GM23338 (cell line): ENCODE measurements at regions not wholly inside any gene's neighbourhood (a gene's known extent, or its start where the extent isn't known, plus 50 kb on each side); places are given as distances from the start of the nearest gene placed in this dataset.

Experiments used
- ATAC-seq: fragments of 200-7000 bp; cut with Tn5 transposase; 3 replicates; pipeline ENCODE4 v1.9.1; 2020
- DNase-seq: peaks from one replicate; pipeline ENCODE4 v3.0.0-alpha.2; 2015; ENCODE audit warnings: low spot score
- H2AFZ ChIP-seq: fragments of 200-600 bp; sonication (generic); 2 replicates; pipeline ENCODE4 v1.8.0; 2016; ENCODE audit warnings: antibody characterized with exemption, mild to moderate bottlenecking, moderate library complexity
- H3F3A ChIP-seq: fragments of 200-600 bp; sonication (generic); replicated peaks from 2 replicates; pipeline ENCODE4 v1.8.0; 2017; ENCODE audit warnings: antibody characterized with exemption, mixed run types, low read depth
- H3K27ac ChIP-seq: fragments of 200-600 bp; sonication (generic); 2 replicates; pipeline ENCODE4 v1.6.1; 2016; ENCODE audit warnings: low read depth
- H3K27me3 ChIP-seq: fragments of 200-600 bp; sonication (generic); 2 replicates; pipeline ENCODE4 v1.8.0; 2016; ENCODE audit warnings: mild to moderate bottlenecking, mixed run types, moderate library complexity; ENCODE audit not compliant: insufficient read depth
- H3K36me3 ChIP-seq: fragments of 200-600 bp; sonication (generic); 2 replicates; pipeline ENCODE4 v1.8.0; 2016; ENCODE audit warnings: mild to moderate bottlenecking; ENCODE audit not compliant: insufficient read depth
- H3K4me1 ChIP-seq: fragments of 200-600 bp; sonication (generic); 2 replicates; pipeline ENCODE4 v1.8.0; 2016; ENCODE audit warnings: mild to moderate bottlenecking, moderate library complexity; ENCODE audit not compliant: insufficient read depth
- H3K4me2 ChIP-seq: fragments of 200-600 bp; sonication (generic); 2 replicates; pipeline ENCODE4 v1.7.1; 2017; ENCODE audit warnings: mixed run types
- H3K4me3 ChIP-seq: fragments of 200-600 bp; sonication (generic); 2 replicates; pipeline ENCODE4 v1.6.1; 2016; ENCODE audit warnings: mixed run types
- H3K79me2 ChIP-seq: fragments of 200-600 bp; sonication (generic); replicated peaks from 2 replicates; pipeline ENCODE4 v1.8.0; 2017; ENCODE audit warnings: mild to moderate bottlenecking; ENCODE audit not compliant: insufficient read depth
- H3K9me2 ChIP-seq: fragments of 200-600 bp; sonication (generic); 2 replicates; pipeline ENCODE4 v1.8.0; 2017; ENCODE audit not compliant: insufficient read depth
- H4K20me1 ChIP-seq: fragments of 200-600 bp; sonication (generic); replicated peaks from 2 replicates; pipeline ENCODE4 v1.8.0; 2017; ENCODE audit warnings: mild to moderate bottlenecking; ENCODE audit not compliant: insufficient read depth
- H3K27ac Mint-ChIP-seq: 2 replicates; pipeline ENCODE4 v1.8.0; 2020; ENCODE audit warnings: inconsistent platforms, mild to moderate bottlenecking, moderate library complexity, mixed read lengths
- H3K27me3 Mint-ChIP-seq: 3 replicates; pipeline ENCODE4 v1.8.0; 2022; ENCODE audit warnings: low read depth, mild to moderate bottlenecking, moderate library complexity, mixed read lengths, inconsistent platforms; ENCODE audit not compliant: insufficient read depth, poor library complexity
- H3K36me3 Mint-ChIP-seq: 3 replicates; pipeline ENCODE4 v1.8.0; 2021; ENCODE audit warnings: low read depth, mild to moderate bottlenecking, inconsistent platforms, moderate library complexity, mixed read lengths
- H3K4me1 Mint-ChIP-seq: 3 replicates; pipeline ENCODE4 v1.8.0; 2020; ENCODE audit warnings: mild to moderate bottlenecking, inconsistent platforms, mixed read lengths
- H3K4me3 Mint-ChIP-seq: 3 replicates; pipeline ENCODE4 v1.8.0; 2021; ENCODE audit warnings: moderate library complexity, mild to moderate bottlenecking, inconsistent platforms, mixed read lengths
- H3K9me3 Mint-ChIP-seq: 3 replicates; pipeline ENCODE4 v1.8.0; 2020; ENCODE audit warnings: moderate library complexity, mild to moderate bottlenecking, inconsistent platforms, mixed read lengths
- CREB1 ChIP-seq: fragments of 250-450 bp; sonication (Bioruptor Pico); IDR thresholded peaks from 2 replicates; pipeline ENCODE4 v1.5.0; 2020; ENCODE audit warnings: low read depth, mild to moderate bottlenecking, moderate library complexity
- EZH2 ChIP-seq: fragments of 200-600 bp; sonication (generic); IDR thresholded peaks from one replicate; pipeline ENCODE4 v1.8.0; 2017; ENCODE audit warnings: antibody characterized with exemption, mild to moderate bottlenecking, low read depth; ENCODE audit not compliant: unreplicated experiment
- EZH2phosphoT487 ChIP-seq: fragments of 200-600 bp; sonication (generic); IDR thresholded peaks from one replicate; pipeline ENCODE4 v1.8.1; 2018; ENCODE audit warnings: antibody characterized with exemption; ENCODE audit not compliant: unreplicated experiment
- JUNB ChIP-seq: IDR thresholded peaks from one replicate; pipeline ENCODE4 v1.6.1; 2016; ENCODE audit warnings: antibody characterized with exemption; ENCODE audit not compliant: unreplicated experiment
- REST ChIP-seq: IDR thresholded peaks from one replicate; pipeline ENCODE4 v1.6.1; 2018; ENCODE audit warnings: antibody characterized with exemption; ENCODE audit not compliant: unreplicated experiment
- STAT1 ChIP-seq: IDR thresholded peaks from one replicate; pipeline ENCODE4 v1.6.1; 2016; ENCODE audit warnings: antibody characterized with exemption; ENCODE audit not compliant: unreplicated experiment
- TF ChIP-seq, protein P1 (sequence below): IDR thresholded peaks from 2 replicates; pipeline ENCODE4 v1.6.1; 2016; ENCODE audit warnings: antibody characterized with exemption
- TF ChIP-seq, protein P2 (sequence below), 2 experiments: fragments of 200-600 bp in 1 of 2; sonication (generic) in 1 of 2; conservative IDR thresholded peaks; 2 replicates each; pipeline versions ENCODE4 v1.5.1 to v1.6.1; 2016 to 2017; ENCODE audit warnings: antibody characterized with exemption in 2 of 2, low read depth in 2 of 2, mild to moderate bottlenecking in 2 of 2, moderate library complexity in 1 of 2

DNA sequence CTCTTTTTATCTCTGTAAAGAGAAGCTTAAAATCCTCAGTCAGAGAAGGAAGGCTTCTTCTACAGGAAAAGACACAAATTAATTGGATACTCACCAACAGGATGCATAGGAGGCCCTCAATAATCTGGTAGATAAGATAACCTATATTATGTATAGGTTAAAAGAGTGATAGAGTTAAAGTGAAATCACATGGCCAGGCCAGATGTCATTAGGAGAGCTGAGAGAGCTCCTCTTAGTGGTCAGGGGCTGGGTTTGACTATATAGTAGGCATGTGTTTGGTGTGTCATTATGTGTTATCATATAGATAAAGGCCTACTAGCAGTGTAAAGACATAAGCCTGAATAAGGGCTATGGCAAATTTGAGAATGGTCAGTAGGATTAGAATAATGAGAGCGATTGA, 479.3 kb downstream of the EPHA3 start:
- H3K27me3 ChIP-seq = no peaks in the 10 kb centered on the region
- no peaks in the 10 kb centered on the region for H3F3A ChIP-seq
- H3K36me3 Mint-ChIP-seq = no peaks in the 10 kb centered on the region
- no peaks in the 10 kb centered on the region for H3K27me3 Mint-ChIP-seq
- peaks cover 5% of the 10 kb centered on the region; the same call in 1 of the 2 replicates for H3K9me2 ChIP-seq
- no peaks in the 10 kb centered on the region for H3K79me2 ChIP-seq
- no peaks in the 10 kb centered on the region for H4K20me1 ChIP-seq
- H3K27ac ChIP-seq = no peak overlapping the region
- TF ChIP-seq, protein P1, sequence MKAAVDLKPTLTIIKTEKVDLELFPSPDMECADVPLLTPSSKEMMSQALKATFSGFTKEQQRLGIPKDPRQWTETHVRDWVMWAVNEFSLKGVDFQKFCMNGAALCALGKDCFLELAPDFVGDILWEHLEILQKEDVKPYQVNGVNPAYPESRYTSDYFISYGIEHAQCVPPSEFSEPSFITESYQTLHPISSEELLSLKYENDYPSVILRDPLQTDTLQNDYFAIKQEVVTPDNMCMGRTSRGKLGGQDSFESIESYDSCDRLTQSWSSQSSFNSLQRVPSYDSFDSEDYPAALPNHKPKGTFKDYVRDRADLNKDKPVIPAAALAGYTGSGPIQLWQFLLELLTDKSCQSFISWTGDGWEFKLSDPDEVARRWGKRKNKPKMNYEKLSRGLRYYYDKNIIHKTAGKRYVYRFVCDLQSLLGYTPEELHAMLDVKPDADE = no peak
- TF ChIP-seq, protein P2, sequence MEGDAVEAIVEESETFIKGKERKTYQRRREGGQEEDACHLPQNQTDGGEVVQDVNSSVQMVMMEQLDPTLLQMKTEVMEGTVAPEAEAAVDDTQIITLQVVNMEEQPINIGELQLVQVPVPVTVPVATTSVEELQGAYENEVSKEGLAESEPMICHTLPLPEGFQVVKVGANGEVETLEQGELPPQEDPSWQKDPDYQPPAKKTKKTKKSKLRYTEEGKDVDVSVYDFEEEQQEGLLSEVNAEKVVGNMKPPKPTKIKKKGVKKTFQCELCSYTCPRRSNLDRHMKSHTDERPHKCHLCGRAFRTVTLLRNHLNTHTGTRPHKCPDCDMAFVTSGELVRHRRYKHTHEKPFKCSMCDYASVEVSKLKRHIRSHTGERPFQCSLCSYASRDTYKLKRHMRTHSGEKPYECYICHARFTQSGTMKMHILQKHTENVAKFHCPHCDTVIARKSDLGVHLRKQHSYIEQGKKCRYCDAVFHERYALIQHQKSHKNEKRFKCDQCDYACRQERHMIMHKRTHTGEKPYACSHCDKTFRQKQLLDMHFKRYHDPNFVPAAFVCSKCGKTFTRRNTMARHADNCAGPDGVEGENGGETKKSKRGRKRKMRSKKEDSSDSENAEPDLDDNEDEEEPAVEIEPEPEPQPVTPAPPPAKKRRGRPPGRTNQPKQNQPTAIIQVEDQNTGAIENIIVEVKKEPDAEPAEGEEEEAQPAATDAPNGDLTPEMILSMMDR (conservative IDR thresholded peaks at IDR 0.05; ENCODE audit: low read depth in 2 of 2) = peak in 1 of 2 experiments; percentile 35; a peak in 2 of 4 replicates
- H3K36me3 ChIP-seq = no peaks in the 10 kb centered on the region
- H2AFZ ChIP-seq = peak overlapping the region; percentile 45; the same call in 1 of the 2 replicates
- H3K4me2 ChIP-seq = no peak overlapping the region
- no peak overlapping the region for H3K4me3 ChIP-seq
- H3K9me3 Mint-ChIP-seq = no peaks in the 10 kb centered on the region
- ATAC-seq (no peak), DNase-seq (no peak)
- no peaks in the 10 kb centered on the region for H3K4me1 Mint-ChIP-seq
- H3K27ac Mint-ChIP-seq = no peak overlapping the region
- no peaks in the 10 kb centered on the region for H3K4me1 ChIP-seq
- no peak overlapping the region for H3K4me3 Mint-ChIP-seq

DNA sequence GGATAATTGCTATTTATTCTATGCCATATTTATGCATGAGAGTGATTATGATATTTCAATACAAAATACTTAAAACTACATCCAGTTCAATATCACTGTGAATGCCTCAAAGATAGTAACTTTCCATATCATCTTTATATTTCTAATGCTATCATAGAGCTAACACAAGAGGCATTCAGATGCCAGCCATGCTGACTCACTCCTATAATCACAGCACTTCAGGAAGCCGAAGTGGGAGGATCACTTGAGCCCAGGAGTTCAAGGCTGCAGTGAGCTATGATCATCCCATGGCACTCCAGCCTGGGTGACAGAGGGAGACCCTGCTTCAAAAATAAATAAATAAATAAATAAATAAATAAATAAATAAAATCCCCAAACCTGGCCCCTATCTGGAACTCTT, 498.7 kb downstream of the EPHA3 start:
- Histone ChIP-seq H2AFZ (no peak overlapping the region), H3K9me2 (0 out of 2 replicates have a peak, but pooled peaks cover 4% of the 10 kb centered on the region), H3K4me2 (no peak overlapping the region), H3F3A (no peaks in the 10 kb centered on the region), H3K27me3 (no peaks in the 10 kb centered on the region), H3K4me3 (no peak overlapping the region), H3K4me1 (no peaks in the 10 kb centered on the region), H3K79me2 (no peaks in the 10 kb centered on the region), H4K20me1 (no peaks in the 10 kb centered on the region), H3K27ac (no peak overlapping the region), H3K36me3 (no peaks in the 10 kb centered on the region)
- Mint-ChIP-seq H3K36me3 (no peaks in the 10 kb centered on the region), H3K27ac (peak overlapping the region; percentile 40; the same call in 1 of the 2 replicates), H3K4me1 (no peaks in the 10 kb centered on the region), H3K9me3 (no peaks in the 10 kb centered on the region), H3K4me3 (no peak overlapping the region), H3K27me3 (no peaks in the 10 kb centered on the region)
- DNase-seq = no peak
- TF ChIP-seq STAT1 (no peak), EZH2 (no peak), EZH2phosphoT487 (no peak), JUNB (no peak), REST (no peak), CREB1 (no peak)
- ATAC-seq = no peak
